K562 (cell line): ENCODE measurements at regions not wholly inside any gene's neighbourhood (a gene's known extent, or its start where the extent isn't known, plus 50 kb on each side); places are given as distances from the start of the nearest gene placed in this dataset.

Source experiments
- CHD1 ChIP-seq: fragments of 200-600 bp; sonication (generic); IDR thresholded peaks from one replicate; pipeline ENCODE4 v1.6.1; 2012; ENCODE audit warnings: mild to moderate bottlenecking, moderate library complexity, low read length, inconsistent platforms
- ZFPM2 ChIP-seq: fragments of 250-450 bp; sonication (Bioruptor Pico); IDR thresholded peaks from 2 replicates; pipeline ENCODE4 v1.5.1; 2022; ENCODE audit warnings: mild to moderate bottlenecking

DNA sequence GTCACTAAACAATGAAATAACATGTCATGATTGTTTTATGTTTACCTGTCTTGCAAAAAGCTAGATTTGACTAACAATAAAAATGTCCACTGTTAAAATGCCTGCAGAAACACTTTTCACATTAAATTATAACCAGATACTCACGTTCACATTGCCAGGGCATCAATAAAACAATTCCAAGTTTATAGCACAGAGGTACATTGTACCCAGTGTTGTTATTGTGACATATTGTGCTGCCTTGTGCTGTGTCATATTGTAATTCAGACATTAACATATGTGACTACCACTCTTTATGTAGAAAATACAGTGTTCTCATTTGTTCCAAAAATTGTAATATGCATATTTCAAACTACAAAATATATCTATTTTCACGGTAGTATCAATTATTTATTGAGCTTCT lies 766.1 kb downstream of the NCAM2 start:
- TF ChIP-seq ZFPM2 (CRISPR knock-in tag) (no peak), CHD1 (no peak)
